Omental fat pad (tissue), 3 donors: ENCODE measurements at regions not wholly inside any gene's neighbourhood (a gene's known extent, or its start where the extent isn't known, plus 50 kb on each side); places are given as distances from the start of the nearest gene placed in this dataset.

Experiments used
- ATAC-seq: fragments of 150-250 bp; one replicate; pipeline ENCODE4 v1.9.1; 2016; ENCODE audit warnings: mild to moderate bottlenecking, moderate library complexity; ENCODE audit not compliant: low FRiP score
- DNase-seq: peaks from one replicate; pipeline ENCODE4 v3.0.0-alpha.2; 2019; ENCODE audit warnings: low spot score
- TF ChIP-seq, protein P1 (sequence below), 3 donors: fragments of 450-650 bp; IDR thresholded peaks; one replicate each; pipeline ENCODE4 v1.5.1; 2016 to 2017; ENCODE audit warnings: antibody characterized with exemption in 3 of 3, mild to moderate bottlenecking in 3 of 3, moderate library complexity in 2 of 3

- TF ChIP-seq, protein P1, sequence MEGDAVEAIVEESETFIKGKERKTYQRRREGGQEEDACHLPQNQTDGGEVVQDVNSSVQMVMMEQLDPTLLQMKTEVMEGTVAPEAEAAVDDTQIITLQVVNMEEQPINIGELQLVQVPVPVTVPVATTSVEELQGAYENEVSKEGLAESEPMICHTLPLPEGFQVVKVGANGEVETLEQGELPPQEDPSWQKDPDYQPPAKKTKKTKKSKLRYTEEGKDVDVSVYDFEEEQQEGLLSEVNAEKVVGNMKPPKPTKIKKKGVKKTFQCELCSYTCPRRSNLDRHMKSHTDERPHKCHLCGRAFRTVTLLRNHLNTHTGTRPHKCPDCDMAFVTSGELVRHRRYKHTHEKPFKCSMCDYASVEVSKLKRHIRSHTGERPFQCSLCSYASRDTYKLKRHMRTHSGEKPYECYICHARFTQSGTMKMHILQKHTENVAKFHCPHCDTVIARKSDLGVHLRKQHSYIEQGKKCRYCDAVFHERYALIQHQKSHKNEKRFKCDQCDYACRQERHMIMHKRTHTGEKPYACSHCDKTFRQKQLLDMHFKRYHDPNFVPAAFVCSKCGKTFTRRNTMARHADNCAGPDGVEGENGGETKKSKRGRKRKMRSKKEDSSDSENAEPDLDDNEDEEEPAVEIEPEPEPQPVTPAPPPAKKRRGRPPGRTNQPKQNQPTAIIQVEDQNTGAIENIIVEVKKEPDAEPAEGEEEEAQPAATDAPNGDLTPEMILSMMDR (IDR thresholded peaks at IDR 0.05): no peak
- DNase-seq: no peak
- ATAC-seq: no peak
Measured at GRCh38 chr18:64415218-64415617, 266.3 kb upstream of the LINC00305 start.

GRCh38 chr18:64410685-64411084 lies 261.8 kb upstream of the LINC00305 start:
- ATAC-seq: no peak
- DNase-seq: no peak

GRCh38 chr18:64409511-64409910 lies 260.6 kb upstream of the LINC00305 start:
- DNase-seq: no peak
- TF ChIP-seq, protein P1 (IDR thresholded peaks at IDR 0.05): no peak
- no peak for ATAC-seq

More at GRCh38 chr18:64410685-64411084, 261.8 kb upstream of the LINC00305 start:
- TF ChIP-seq, protein P1 (IDR thresholded peaks at IDR 0.05): no peak

- ATAC-seq: no peak
- TF ChIP-seq, protein P1 (IDR thresholded peaks at IDR 0.05): no peak
Measured at GRCh38 chr18:64407606-64408005, 258.7 kb upstream of the LINC00305 start.

DNA sequence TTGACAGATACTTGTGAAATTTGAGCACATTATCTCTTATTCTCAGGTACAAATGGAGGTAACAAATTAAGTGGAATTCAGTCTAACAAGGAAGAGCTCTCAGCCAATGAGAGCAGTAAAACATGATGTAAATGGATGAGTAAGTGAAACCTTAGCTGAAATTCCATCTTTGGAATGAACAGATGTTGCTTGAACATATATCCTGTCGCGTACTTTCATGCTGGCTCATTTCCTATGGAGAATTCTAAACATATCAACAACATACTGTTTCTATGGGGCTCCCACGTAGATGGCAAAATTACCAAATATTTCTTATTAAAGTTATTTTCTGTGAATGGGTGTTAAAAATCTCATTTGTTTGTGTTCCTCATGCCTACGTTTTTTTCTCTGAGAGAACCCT lies 256.3 kb upstream of the LINC00305 start:
- TF ChIP-seq, protein P1 (IDR thresholded peaks at IDR 0.05): no peak
- ATAC-seq (no peak), DNase-seq (no peak)

More at GRCh38 chr18:64407606-64408005, 258.7 kb upstream of the LINC00305 start:
- DNase-seq: no peak

DNA sequence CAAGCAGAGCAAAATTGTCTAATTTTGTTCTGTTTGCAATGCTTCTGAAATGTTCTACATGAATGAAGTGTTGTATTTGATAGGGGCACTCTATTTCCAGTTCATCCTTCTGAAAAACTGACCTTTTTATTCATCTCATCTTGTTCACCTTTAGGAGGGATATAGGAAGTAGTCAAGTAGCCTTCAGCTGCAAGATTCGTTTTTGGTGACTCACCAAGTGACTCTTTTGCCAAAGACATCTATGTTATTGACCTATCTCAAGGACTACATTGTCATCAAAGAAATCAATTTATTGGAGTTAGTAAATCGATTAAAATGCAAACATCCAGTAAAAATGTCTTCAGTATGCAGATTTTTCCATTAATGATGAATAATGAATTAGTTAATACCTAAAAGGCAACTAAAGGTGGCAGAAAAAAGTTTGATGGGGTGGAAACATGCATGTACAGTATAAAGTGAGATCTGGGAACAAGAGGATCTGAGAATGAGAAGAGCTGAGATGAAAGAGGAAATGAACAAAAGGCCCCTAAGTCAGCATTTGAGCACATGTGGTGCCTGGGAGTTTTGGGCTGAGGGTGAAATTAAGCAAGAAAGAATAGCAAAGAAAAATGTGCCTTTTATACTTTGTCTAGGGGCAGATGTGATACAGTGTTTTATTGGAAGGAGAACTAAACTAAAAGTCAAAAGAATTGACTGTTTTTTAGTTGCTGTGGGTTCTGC lies 255.1 kb upstream of the LINC00305 start:
- no peak for ATAC-seq
- TF ChIP-seq, protein P1 (IDR thresholded peaks at IDR 0.05): no peak
- no peak for DNase-seq

DNA sequence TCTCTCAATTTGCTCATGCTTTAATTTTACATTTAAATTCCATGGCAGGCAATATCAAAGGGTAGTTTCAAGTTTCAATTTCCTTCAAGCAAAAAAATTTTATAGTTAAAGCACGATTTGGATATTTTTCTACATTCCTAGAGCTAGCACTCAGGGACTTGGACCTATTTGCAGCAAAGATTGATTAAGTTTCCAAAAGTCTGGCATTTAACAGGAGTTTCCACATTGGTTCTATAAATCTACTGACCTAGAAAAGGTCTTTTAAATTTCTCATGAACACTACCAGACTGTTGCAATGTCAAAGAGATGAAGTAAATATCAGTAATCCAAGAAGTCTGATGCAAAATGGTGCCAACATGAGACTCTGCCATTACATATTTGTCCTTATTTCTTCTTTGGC lies 253.7 kb upstream of the LINC00305 start:
- ATAC-seq (no peak), DNase-seq (no peak)
- TF ChIP-seq, protein P1 (IDR thresholded peaks at IDR 0.05): no peak
